ENCODE measurements at regions not wholly inside any gene's neighbourhood (a gene's known extent, or its start where the extent isn't known, plus 50 kb on each side); places are given as distances from the start of the nearest gene placed in this dataset.

DNA sequence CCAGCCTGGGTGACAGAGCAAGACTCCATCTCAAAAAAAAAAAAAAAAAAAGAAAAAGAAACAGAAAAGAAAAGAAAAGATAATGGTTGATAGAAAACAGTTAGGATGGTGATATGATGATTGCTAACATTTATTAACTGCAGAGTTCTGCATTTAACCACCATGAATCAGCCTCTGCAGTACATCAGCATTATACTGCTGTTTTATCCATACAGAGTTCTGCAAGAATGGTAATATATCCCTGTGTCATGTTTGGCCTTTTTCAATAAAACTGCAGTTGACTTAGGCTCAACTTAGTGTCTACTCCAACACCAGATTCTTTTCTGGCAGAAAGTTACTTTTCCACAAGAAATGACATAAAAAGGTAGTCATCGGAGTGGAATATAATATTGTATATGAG, 62.6 kb downstream of the DUSP6 start:
- Mint-ChIP-seq H3K4me3 (no peak overlapping the region), H3K9me3 (no peaks in the 10 kb centered on the region), H3K27ac (no peak overlapping the region), H3K36me3 (no peaks in the 10 kb centered on the region), H3K27me3 (ENCODE audit: low read depth) (no peaks in the 10 kb centered on the region), H3K4me1 (peaks cover 4% of the 10 kb centered on the region)
- no peak for TF ChIP-seq CTCF (IDR thresholded peaks at IDR 0.05; ENCODE audit: unreplicated experiment)
- no peak for DNase-seq (ENCODE audit: low spot score in 2 of 2, unreplicated experiment in 2 of 2)

DNA sequence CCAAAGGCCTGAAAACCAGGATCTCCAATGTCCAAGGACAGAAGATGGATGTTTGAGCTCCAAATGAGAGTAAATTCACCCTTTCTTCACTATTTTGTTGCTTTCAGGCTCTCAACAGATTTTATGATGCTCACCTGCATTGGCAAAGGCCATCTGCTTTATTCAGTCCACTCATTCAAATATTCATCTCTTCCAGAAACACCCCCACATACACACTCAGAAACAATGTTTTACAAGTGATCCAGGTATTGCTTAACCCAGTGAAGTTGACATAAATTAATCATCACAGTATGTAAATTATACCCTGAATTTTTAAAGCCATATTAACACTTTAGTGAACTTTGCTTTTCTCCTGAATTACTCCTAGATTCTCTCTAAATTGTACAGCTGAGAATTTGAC, 63.3 kb downstream of the DUSP6 start:
- DNase-seq (ENCODE audit: low spot score in 2 of 2, unreplicated experiment in 2 of 2): no peak
- Mint-ChIP-seq H3K36me3 (no peaks in the 10 kb centered on the region), H3K27me3 (ENCODE audit: low read depth) (no peaks in the 10 kb centered on the region), H3K9me3 (no peaks in the 10 kb centered on the region), H3K27ac (no peak overlapping the region), H3K4me1 (peaks cover 4% of the 10 kb centered on the region), H3K4me3 (no peak overlapping the region)
- TF ChIP-seq CTCF (IDR thresholded peaks at IDR 0.05; ENCODE audit: unreplicated experiment): no peak

GRCh38 chr12:89286501-89286900, 65.8 kb downstream of the DUSP6 start:
- H3K4me3 Mint-ChIP-seq: no peak overlapping the region
- no peak for TF ChIP-seq CTCF (IDR thresholded peaks at IDR 0.05; ENCODE audit: unreplicated experiment)
- H3K9me3 Mint-ChIP-seq: no peaks in the 10 kb centered on the region
- no peak overlapping the region for H3K27ac Mint-ChIP-seq
- H3K4me1 Mint-ChIP-seq: no peaks in the 10 kb centered on the region
- H3K36me3 Mint-ChIP-seq: no peaks in the 10 kb centered on the region
- no peak for DNase-seq (ENCODE audit: low spot score in 2 of 2, unreplicated experiment in 2 of 2)
- H3K27me3 Mint-ChIP-seq (ENCODE audit: low read depth): no peaks in the 10 kb centered on the region

DNA sequence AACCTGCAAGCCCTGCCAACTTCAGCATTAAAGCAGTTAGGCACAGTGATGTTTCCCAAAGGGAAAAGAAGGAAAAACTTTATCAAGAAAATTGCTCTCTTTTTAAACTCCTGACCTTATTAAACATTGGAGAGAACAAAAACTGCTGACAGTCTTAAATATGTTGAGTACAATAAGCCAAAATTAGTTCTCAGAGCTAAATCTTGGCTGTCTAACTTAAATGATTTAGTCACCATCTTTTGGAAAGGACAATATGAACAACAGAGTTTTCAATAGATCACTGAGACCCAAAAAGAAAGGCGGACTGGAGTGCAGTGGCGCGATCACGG, 70.8 kb downstream of the DUSP6 start:
- no peak overlapping the region for H3K27ac Mint-ChIP-seq
- peaks cover 10% of the 10 kb centered on the region for H3K4me1 Mint-ChIP-seq
- H3K36me3 Mint-ChIP-seq: no peaks in the 10 kb centered on the region
- H3K9me3 Mint-ChIP-seq: no peaks in the 10 kb centered on the region
- no peak for TF ChIP-seq CTCF (IDR thresholded peaks at IDR 0.05; ENCODE audit: unreplicated experiment)
- H3K4me3 Mint-ChIP-seq: no peak overlapping the region
- peaks cover 3% of the 10 kb centered on the region for H3K27me3 Mint-ChIP-seq (ENCODE audit: low read depth)
- no peak for DNase-seq (ENCODE audit: low spot score in 2 of 2, unreplicated experiment in 2 of 2)

GRCh38 chr12:89280833-89281538, 71.3 kb downstream of the DUSP6 start:
- DNase-seq (ENCODE audit: low spot score in 2 of 2, unreplicated experiment in 2 of 2): no peak
- TF ChIP-seq CTCF (IDR thresholded peaks at IDR 0.05; ENCODE audit: unreplicated experiment): no peak
- Mint-ChIP-seq H3K4me3 (no peak overlapping the region), H3K27me3 (ENCODE audit: low read depth) (peaks cover 3% of the 10 kb centered on the region), H3K4me1 (peaks cover 10% of the 10 kb centered on the region), H3K27ac (no peak overlapping the region), H3K9me3 (no peaks in the 10 kb centered on the region), H3K36me3 (no peaks in the 10 kb centered on the region)

- Mint-ChIP-seq H3K36me3 (no peaks in the 10 kb centered on the region), H3K4me3 (no peak overlapping the region), H3K9me3 (no peaks in the 10 kb centered on the region), H3K27ac (no peak overlapping the region), H3K27me3 (ENCODE audit: low read depth) (peaks cover 5% of the 10 kb centered on the region), H3K4me1 (peaks cover 10% of the 10 kb centered on the region)
- no peak for DNase-seq (ENCODE audit: low spot score in 2 of 2, unreplicated experiment in 2 of 2)
- no peak for TF ChIP-seq CTCF (IDR thresholded peaks at IDR 0.05; ENCODE audit: unreplicated experiment)
Measured at GRCh38 chr12:89279499-89279898, 72.8 kb downstream of the DUSP6 start.
